OCI-LY7 (cell line): ENCODE measurements at regions not wholly inside any gene's neighbourhood (a gene's known extent, or its start where the extent isn't known, plus 50 kb on each side); places are given as distances from the start of the nearest gene placed in this dataset.

Experiments
- CTCF ChIP-seq: fragments of 200-600 bp; sonication (generic); conservative IDR thresholded peaks from 2 replicates; pipeline ENCODE4 v1.5.1; 2014; ENCODE audit warnings: mild to moderate bottlenecking, antibody characterized with exemption, low read length, moderate library complexity, mixed read lengths
- EZH2phosphoT487 ChIP-seq: fragments of 200-600 bp; sonication (generic); IDR thresholded peaks from 2 replicates; pipeline ENCODE4 v1.6.1; 2018; ENCODE audit warnings: low read depth, borderline replicate concordance, mild to moderate bottlenecking, mixed run types, antibody characterized with exemption, low read length, moderate library complexity, mixed read lengths

DNA sequence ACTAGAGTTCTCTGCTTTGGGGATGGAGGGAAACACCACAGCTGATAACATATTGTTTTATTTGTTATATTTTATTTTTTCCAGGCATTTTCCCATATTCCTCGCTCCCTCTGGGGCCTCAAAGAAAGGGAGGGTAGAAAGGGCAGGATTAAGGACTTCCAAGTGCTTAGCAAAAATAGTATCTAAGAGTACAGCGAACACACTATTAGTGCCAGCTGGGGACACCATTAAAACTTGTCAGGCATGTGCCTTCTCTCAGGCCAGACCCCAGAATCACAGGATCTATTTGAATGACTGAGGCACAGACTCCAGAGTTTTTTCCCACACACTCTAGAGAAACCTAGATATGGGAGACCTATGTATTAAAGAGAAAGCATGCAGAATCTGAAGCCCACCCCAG is 451.0 kb upstream of the TRPC7 start:
- TF ChIP-seq CTCF: no peak
- no peak for TF ChIP-seq EZH2phosphoT487
